ENCODE measurements at regions not wholly inside any gene's neighbourhood (a gene's known extent, or its start where the extent isn't known, plus 50 kb on each side); places are given as distances from the start of the nearest gene placed in this dataset.

DNA sequence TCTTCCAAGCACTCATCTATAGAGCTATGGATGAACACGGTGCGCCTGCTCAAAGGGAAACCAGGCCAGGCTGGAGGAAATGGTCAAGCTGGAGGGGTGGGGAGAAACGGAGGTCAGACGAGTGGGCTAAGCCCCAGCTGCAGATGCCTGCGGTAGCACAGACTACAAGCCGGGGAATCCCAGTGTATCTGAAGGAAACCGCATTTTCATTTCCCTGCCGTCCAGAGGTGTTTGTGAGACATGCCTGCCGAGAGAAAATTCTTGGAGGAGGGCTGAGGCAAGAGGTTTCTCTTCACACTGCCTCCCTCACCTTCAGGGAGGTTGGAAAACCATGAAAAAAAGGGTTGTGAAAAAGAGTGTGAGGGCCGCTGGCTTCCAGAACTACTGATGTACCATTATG lies 102.0 kb upstream of the FOXN3 start:
- Mint-ChIP-seq H3K9me3 (ENCODE audit: low read depth) (peaks cover 19% of the 10 kb centered on the region), H3K27ac (no peak overlapping the region), H3K27me3 (no peaks in the 10 kb centered on the region), H3K4me1 (ENCODE audit: low read depth) (no peaks in the 10 kb centered on the region), H3K4me3 (ENCODE audit: low read depth) (no peak overlapping the region), H3K36me3 (ENCODE audit: insufficient read depth) (peaks cover 4% of the 10 kb centered on the region)
- no peak for DNase-seq (ENCODE audit: low spot score, unreplicated experiment)
- TF ChIP-seq, protein P1, sequence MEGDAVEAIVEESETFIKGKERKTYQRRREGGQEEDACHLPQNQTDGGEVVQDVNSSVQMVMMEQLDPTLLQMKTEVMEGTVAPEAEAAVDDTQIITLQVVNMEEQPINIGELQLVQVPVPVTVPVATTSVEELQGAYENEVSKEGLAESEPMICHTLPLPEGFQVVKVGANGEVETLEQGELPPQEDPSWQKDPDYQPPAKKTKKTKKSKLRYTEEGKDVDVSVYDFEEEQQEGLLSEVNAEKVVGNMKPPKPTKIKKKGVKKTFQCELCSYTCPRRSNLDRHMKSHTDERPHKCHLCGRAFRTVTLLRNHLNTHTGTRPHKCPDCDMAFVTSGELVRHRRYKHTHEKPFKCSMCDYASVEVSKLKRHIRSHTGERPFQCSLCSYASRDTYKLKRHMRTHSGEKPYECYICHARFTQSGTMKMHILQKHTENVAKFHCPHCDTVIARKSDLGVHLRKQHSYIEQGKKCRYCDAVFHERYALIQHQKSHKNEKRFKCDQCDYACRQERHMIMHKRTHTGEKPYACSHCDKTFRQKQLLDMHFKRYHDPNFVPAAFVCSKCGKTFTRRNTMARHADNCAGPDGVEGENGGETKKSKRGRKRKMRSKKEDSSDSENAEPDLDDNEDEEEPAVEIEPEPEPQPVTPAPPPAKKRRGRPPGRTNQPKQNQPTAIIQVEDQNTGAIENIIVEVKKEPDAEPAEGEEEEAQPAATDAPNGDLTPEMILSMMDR (IDR thresholded peaks at IDR 0.05; ENCODE audit: unreplicated experiment), result no peak

DNA sequence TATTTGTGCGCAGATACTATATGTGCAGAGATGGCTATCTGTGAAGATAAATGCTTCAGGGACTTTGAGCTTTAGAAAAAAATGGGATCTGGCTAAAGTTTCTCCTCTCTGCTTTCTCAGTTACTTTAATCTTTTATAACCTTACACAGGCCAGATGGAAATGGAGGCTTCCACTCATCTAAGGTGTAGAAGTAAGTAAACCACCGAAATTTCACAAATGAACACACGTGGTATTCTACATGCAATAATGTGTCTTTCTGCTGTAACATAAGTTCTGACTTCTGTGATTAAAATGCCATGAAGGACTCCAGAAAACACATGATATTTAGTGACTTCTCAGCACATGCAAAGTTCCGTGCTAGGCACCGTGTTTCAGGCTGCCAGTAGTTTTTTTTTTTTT lies 99.1 kb upstream of the FOXN3 start:
- H3K4me1 Mint-ChIP-seq (ENCODE audit: low read depth), result no peaks in the 10 kb centered on the region
- no peak overlapping the region for H3K4me3 Mint-ChIP-seq (ENCODE audit: low read depth)
- DNase-seq (ENCODE audit: low spot score, unreplicated experiment), result no peak
- H3K36me3 Mint-ChIP-seq (ENCODE audit: insufficient read depth), result peaks cover 3% of the 10 kb centered on the region
- no peak overlapping the region for H3K27ac Mint-ChIP-seq
- no peaks in the 10 kb centered on the region for H3K27me3 Mint-ChIP-seq
- TF ChIP-seq, protein P1 (IDR thresholded peaks at IDR 0.05; ENCODE audit: unreplicated experiment), result no peak
- peaks cover 5% of the 10 kb centered on the region for H3K9me3 Mint-ChIP-seq (ENCODE audit: low read depth)

DNA sequence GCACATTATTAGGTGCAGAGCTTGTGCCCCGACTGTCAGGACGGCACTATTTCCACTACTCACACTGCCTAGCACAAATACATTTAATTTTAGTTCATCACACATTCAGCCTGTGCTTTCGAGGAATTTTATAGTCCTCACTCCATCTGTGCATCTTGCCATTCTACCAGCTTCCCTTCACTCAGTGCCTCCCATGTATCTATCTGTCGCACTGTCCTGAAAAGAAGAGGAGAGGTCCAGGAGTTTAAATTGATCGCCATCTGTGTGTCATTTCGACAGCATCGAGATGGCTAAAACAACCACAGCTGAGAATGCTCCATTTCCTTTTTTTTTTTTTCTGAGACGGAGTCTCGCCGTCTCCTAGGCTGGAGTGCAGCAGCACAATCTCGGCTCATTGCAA lies 97.6 kb upstream of the FOXN3 start:
- Mint-ChIP-seq H3K27ac (no peak overlapping the region), H3K27me3 (no peaks in the 10 kb centered on the region), H3K9me3 (ENCODE audit: low read depth) (peaks cover 3% of the 10 kb centered on the region), H3K4me3 (ENCODE audit: low read depth) (no peak overlapping the region), H3K36me3 (ENCODE audit: insufficient read depth) (peaks cover 3% of the 10 kb centered on the region), H3K4me1 (ENCODE audit: low read depth) (no peaks in the 10 kb centered on the region)
- TF ChIP-seq, protein P1 (IDR thresholded peaks at IDR 0.05; ENCODE audit: unreplicated experiment), result no peak
- no peak for DNase-seq (ENCODE audit: low spot score, unreplicated experiment)

GRCh38 chr14:89509891-89510290 lies 92.9 kb upstream of the FOXN3 start:
- Mint-ChIP-seq H3K27ac (no peak overlapping the region), H3K9me3 (ENCODE audit: low read depth) (peaks cover 3% of the 10 kb centered on the region), H3K27me3 (no peaks in the 10 kb centered on the region), H3K36me3 (ENCODE audit: insufficient read depth) (peaks cover 3% of the 10 kb centered on the region), H3K4me3 (ENCODE audit: low read depth) (no peak overlapping the region), H3K4me1 (ENCODE audit: low read depth) (peaks cover 8% of the 10 kb centered on the region)
- no peak for DNase-seq (ENCODE audit: low spot score, unreplicated experiment)
- TF ChIP-seq, protein P1 (IDR thresholded peaks at IDR 0.05; ENCODE audit: unreplicated experiment), result no peak

DNA sequence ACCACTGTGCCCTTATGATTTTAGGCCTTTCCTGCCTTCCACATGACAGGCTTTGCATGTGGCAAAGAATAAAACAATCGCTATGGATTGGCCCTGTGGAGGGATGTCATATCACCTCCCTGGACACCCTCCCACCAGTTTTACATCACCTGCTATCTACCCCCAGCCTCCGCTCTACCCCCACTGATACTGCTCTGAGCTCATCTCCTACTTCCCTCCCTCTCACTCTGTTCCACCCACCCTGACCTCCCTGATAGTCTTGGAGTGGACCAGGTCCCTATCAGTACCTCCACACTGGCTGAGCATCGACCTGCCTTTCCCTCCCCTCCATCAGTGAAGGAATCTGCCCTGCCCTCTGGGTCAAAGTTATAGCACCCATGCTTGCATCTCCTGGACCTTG lies 91.8 kb upstream of the FOXN3 start:
- TF ChIP-seq, protein P1 (IDR thresholded peaks at IDR 0.05; ENCODE audit: unreplicated experiment), result no peak
- Mint-ChIP-seq H3K27me3 (no peaks in the 10 kb centered on the region), H3K27ac (no peak overlapping the region), H3K4me1 (ENCODE audit: low read depth) (peaks cover 8% of the 10 kb centered on the region), H3K36me3 (ENCODE audit: insufficient read depth) (peaks cover 3% of the 10 kb centered on the region), H3K9me3 (ENCODE audit: low read depth) (peaks cover 3% of the 10 kb centered on the region), H3K4me3 (ENCODE audit: low read depth) (no peak overlapping the region)
- no peak for DNase-seq (ENCODE audit: low spot score, unreplicated experiment)
